Vagina (tissue), 2 donors: ENCODE measurements at regions not wholly inside any gene's neighbourhood (a gene's known extent, or its start where the extent isn't known, plus 50 kb on each side); places are given as distances from the start of the nearest gene placed in this dataset.
"Not testable (repeated sequence)": the region's sequence is repeated elsewhere in the genome, so short reads cannot be mapped to it uniquely, and the experiment has no call there.

Experiments used
- POLR2AphosphoS5 ChIP-seq, 2 donors: sonication (generic); formaldehyde crosslinking; IDR thresholded peaks; one replicate each; pipeline ENCODE4 v1.9.0; 2017; ENCODE audit warnings: antibody characterized with exemption in 2 of 2, mild to moderate bottlenecking in 2 of 2, low read depth in 1 of 2; ENCODE audit not compliant: insufficient read depth in 1 of 2
- TF ChIP-seq, protein P1 (sequence below), 3 experiments: fragments of 450-650 bp in 2 of 3; fragments of 200-600 bp in 1 of 3; sonication (generic) in 1 of 3; IDR thresholded peaks; one replicate each; pipeline ENCODE4 v1.5.1; 2017 to 2019; ENCODE audit warnings: antibody characterized with exemption in 3 of 3, mild to moderate bottlenecking in 2 of 3, moderate library complexity in 2 of 3

DNA sequence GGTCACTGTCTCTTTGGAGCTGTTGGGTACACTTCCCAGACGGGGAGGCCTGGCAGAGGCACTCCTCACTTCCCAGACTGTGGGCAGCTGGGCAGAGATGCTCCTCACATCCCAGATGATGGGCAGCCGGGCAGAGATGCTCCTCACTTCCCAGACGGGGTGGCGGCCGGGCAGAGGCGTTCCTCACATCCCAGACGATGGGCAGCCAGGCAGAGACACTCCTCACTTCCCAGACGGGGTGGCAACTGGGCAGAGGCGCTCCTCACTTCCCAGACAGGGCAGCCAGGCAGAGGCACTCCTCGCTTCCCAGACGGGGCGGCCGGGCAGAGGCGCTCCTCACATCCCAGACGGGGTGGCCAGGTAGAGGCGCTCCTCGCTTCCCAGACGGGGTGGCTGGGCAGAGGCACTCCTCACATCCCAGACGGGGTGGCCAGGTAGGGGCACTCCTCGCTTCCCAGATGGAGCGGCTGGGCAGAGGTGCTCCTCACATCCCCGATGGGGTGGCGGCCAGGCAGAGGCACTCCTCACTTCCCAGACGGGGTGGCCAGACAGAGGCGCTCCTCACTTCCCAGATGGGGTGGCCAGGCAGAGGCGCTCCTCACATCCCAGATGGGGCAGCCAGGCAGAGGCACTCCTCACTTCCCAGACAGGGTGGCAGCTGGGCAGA, 833.1 kb upstream of the RAG2 start:
- TF ChIP-seq, protein P1, sequence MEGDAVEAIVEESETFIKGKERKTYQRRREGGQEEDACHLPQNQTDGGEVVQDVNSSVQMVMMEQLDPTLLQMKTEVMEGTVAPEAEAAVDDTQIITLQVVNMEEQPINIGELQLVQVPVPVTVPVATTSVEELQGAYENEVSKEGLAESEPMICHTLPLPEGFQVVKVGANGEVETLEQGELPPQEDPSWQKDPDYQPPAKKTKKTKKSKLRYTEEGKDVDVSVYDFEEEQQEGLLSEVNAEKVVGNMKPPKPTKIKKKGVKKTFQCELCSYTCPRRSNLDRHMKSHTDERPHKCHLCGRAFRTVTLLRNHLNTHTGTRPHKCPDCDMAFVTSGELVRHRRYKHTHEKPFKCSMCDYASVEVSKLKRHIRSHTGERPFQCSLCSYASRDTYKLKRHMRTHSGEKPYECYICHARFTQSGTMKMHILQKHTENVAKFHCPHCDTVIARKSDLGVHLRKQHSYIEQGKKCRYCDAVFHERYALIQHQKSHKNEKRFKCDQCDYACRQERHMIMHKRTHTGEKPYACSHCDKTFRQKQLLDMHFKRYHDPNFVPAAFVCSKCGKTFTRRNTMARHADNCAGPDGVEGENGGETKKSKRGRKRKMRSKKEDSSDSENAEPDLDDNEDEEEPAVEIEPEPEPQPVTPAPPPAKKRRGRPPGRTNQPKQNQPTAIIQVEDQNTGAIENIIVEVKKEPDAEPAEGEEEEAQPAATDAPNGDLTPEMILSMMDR (IDR thresholded peaks at IDR 0.05), result not testable (repeated sequence)
- TF ChIP-seq POLR2AphosphoS5 (IDR thresholded peaks at IDR 0.05; ENCODE audit: insufficient read depth in 1 of 2, low read depth in 1 of 2), result not testable (repeated sequence)
